DND-41 (cell line): ENCODE measurements at regions not wholly inside any gene's neighbourhood (a gene's known extent, or its start where the extent isn't known, plus 50 kb on each side); places are given as distances from the start of the nearest gene placed in this dataset.

Experiments used
- EZH2 ChIP-seq: IDR thresholded peaks from 3 replicates; pipeline ENCODE4 v1.6.1; 2012; ENCODE audit warnings: borderline replicate concordance, low read depth, mild to moderate bottlenecking, moderate library complexity, low read length, inconsistent platforms; ENCODE audit not compliant: severe bottlenecking
- TF ChIP-seq, protein P1 (sequence below): IDR thresholded peaks from 2 replicates; pipeline ENCODE4 v1.5.1; 2012; ENCODE audit warnings: borderline replicate concordance, low read length, moderate library complexity, mild to moderate bottlenecking; ENCODE audit not compliant: poor library complexity, severe bottlenecking; ENCODE audit errors: extremely low read depth

- TF ChIP-seq, protein P1, sequence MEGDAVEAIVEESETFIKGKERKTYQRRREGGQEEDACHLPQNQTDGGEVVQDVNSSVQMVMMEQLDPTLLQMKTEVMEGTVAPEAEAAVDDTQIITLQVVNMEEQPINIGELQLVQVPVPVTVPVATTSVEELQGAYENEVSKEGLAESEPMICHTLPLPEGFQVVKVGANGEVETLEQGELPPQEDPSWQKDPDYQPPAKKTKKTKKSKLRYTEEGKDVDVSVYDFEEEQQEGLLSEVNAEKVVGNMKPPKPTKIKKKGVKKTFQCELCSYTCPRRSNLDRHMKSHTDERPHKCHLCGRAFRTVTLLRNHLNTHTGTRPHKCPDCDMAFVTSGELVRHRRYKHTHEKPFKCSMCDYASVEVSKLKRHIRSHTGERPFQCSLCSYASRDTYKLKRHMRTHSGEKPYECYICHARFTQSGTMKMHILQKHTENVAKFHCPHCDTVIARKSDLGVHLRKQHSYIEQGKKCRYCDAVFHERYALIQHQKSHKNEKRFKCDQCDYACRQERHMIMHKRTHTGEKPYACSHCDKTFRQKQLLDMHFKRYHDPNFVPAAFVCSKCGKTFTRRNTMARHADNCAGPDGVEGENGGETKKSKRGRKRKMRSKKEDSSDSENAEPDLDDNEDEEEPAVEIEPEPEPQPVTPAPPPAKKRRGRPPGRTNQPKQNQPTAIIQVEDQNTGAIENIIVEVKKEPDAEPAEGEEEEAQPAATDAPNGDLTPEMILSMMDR = no peak
- TF ChIP-seq EZH2 = no peak
Measured at GRCh38 chr2:194962254-194962653, 694.8 kb upstream of the SLC39A10 start.
